K562 (cell line): ENCODE measurements at regions not wholly inside any gene's neighbourhood (a gene's known extent, or its start where the extent isn't known, plus 50 kb on each side); places are given as distances from the start of the nearest gene placed in this dataset.

Source experiments
- ATAC-seq: fragments of 200-7000 bp; cut with Tn5 transposase; 3 replicates; pipeline ENCODE4 v1.9.1; 2020; ENCODE audit warnings: moderate library complexity
- BruUV-seq: library from RNA; stranded (reverse); fragments of 400-500 nt; replicated peaks from 2 replicates; lab custom pipeline; 2021; lab: Mats Ljungman, UMichigan
- CTCF ChIA-PET: fragments of 300-600 bp; formaldehyde crosslinking; extraction: SDS; loops from one replicate; lab custom pipeline; 2021; ENCODE audit warnings: low intra/inter-chr PET ratio; lab: Yijun Ruan, JAX
- POLR2A ChIA-PET: fragments of 300-600, 350-650 bp; sonication (Branson Sonifier 250); formaldehyde crosslinking; extraction: SDS; loops from one replicate; lab custom pipeline; 2021; ENCODE audit warnings: antibody characterized with exemption, inconsistent platforms; lab: Yijun Ruan, JAX
- DNase-seq, 4 experiments: peaks; one replicate each; pipeline versions ENCODE4 v3.0.0 to v3.0.0-alpha.2; 2011 to 2018; ENCODE audit warnings: low spot score in 3 of 4, mixed read lengths in 3 of 4; ENCODE audit errors: extremely low read depth in 1 of 4
- FAIRE-seq: peaks from 2 replicates; lab custom pipeline; 2011; peaks lifted over from hg19 to GRCh38; lab: Jason Lieb, UNC
- H2AFZ ChIP-seq: 2 replicates; pipeline ENCODE4 v1.6.0; 2011; ENCODE audit warnings: low read depth, low read length, control low read depth, inconsistent platforms
- H3K27ac ChIP-seq: fragments of 200-600 bp; 3 replicates; pipeline ENCODE4 v1.8.0; 2011; ENCODE audit warnings: low read depth, mild to moderate bottlenecking, control low read depth, inconsistent platforms, low read length, moderate library complexity, mixed read lengths; ENCODE audit errors: extremely low read depth
- H3K27me3 ChIP-seq, 2 experiments: fragments of 300-600 bp in 1 of 2; 2 replicates in 1 of 2; 3 replicates in 1 of 2; pipeline versions ENCODE4 v1.6.0 to v1.8.0; 2011; ENCODE audit warnings: inconsistent platforms in 2 of 2, low read length in 2 of 2, mild to moderate bottlenecking in 1 of 2, mixed read lengths in 1 of 2, moderate library complexity in 1 of 2; ENCODE audit not compliant: control insufficient read depth in 2 of 2, insufficient read depth in 2 of 2
- H3K36me3 ChIP-seq: fragments of 300-600 bp; 3 replicates; pipeline ENCODE4 v1.8.0; 2011; ENCODE audit warnings: mild to moderate bottlenecking, low read length, inconsistent platforms; ENCODE audit not compliant: control insufficient read depth, insufficient read depth
- H3K4me1 ChIP-seq, 2 experiments: fragments of 200-600 bp in 1 of 2; replicated peaks in 1 of 2; 2 replicates in 1 of 2; 3 replicates in 1 of 2; pipeline versions ENCODE4 v1.5.1 to v1.8.0; 2011; ENCODE audit warnings: inconsistent platforms in 2 of 2, low read length in 2 of 2, mild to moderate bottlenecking in 1 of 2, mixed read lengths in 1 of 2, moderate library complexity in 1 of 2; ENCODE audit not compliant: control insufficient read depth in 2 of 2, insufficient read depth in 2 of 2
- H3K4me2 ChIP-seq: 2 replicates; pipeline ENCODE4 v1.6.1; 2011; ENCODE audit warnings: low read length, control low read depth, inconsistent platforms, mixed read lengths; ENCODE audit not compliant: insufficient read depth
- H3K4me3 ChIP-seq: fragments of 200-600 bp; sonication (generic), shearing (Covaris generic); 2 replicates; pipeline ENCODE4 v1.5.1; 2016; ENCODE audit warnings: control low read depth, inconsistent platforms
- H3K79me2 ChIP-seq: fragments of 200-600 bp; 3 replicates; pipeline ENCODE4 v1.8.0; 2011; ENCODE audit warnings: low read length, inconsistent platforms; ENCODE audit not compliant: control insufficient read depth, insufficient read depth
- H3K9ac ChIP-seq, 2 experiments: 2 replicates each; pipeline versions ENCODE4 v1.6.0 to v1.6.1; 2011; ENCODE audit warnings: low read depth in 2 of 2, low read length in 2 of 2, control low read depth in 1 of 2, inconsistent platforms in 1 of 2, mild to moderate bottlenecking in 1 of 2, mixed read lengths in 1 of 2; ENCODE audit not compliant: insufficient read depth in 1 of 2
- H3K9me1 ChIP-seq: one replicate; pipeline ENCODE4 v1.6.0; 2011; ENCODE audit warnings: inconsistent platforms, mild to moderate bottlenecking, low read length, moderate library complexity; ENCODE audit not compliant: control insufficient read depth, insufficient read depth
- H3K9me3 ChIP-seq: replicated peaks from 2 replicates; pipeline ENCODE4 v1.5.1; 2011; ENCODE audit warnings: low read depth, low read length, inconsistent platforms; ENCODE audit not compliant: control insufficient read depth, insufficient read depth
- H4K20me1 ChIP-seq: replicated peaks from 2 replicates; pipeline ENCODE4 v1.6.1; 2011; ENCODE audit warnings: low read length, inconsistent platforms, mixed read lengths; ENCODE audit not compliant: control insufficient read depth, insufficient read depth
- CAMTA2 ChIP-seq: fragments of 250-450 bp; sonication (Bioruptor Pico); conservative IDR thresholded peaks from 2 replicates; pipeline ENCODE4 v1.5.1; 2022
- CEBPG ChIP-seq, 3 experiments: fragments of 200-800 bp in 1 of 3; sonication (Bioruptor generic) in 1 of 3; sonication (generic) in 1 of 3; formaldehyde crosslinking in 1 of 3; IDR thresholded peaks in 2 of 3; conservative IDR thresholded peaks in 1 of 3; 2 replicates each; pipeline versions ENCODE4 v1.6.1 to v1.8.0; 2016 to 2022; ENCODE audit warnings: missing compliant biosample characterization in 2 of 3, missing genetic modification characterization in 2 of 3, mild to moderate bottlenecking in 1 of 3, missing genetic modification reagents in 1 of 3
- HSF4 ChIP-seq: fragments of 250-450 bp; sonication (Bioruptor Pico); IDR thresholded peaks from 2 replicates; pipeline ENCODE4 v2.1.2; 2022; ENCODE audit warnings: mild to moderate bottlenecking, moderate library complexity, borderline replicate concordance
- RNF2 ChIP-seq: sonication (generic); IDR thresholded peaks from 2 replicates; pipeline ENCODE4 v1.6.1; 2016
- ZNF133 ChIP-seq: fragments of 250-450 bp; sonication (Bioruptor Pico); IDR thresholded peaks from 2 replicates; pipeline ENCODE4 v1.4.0; 2020; ENCODE audit warnings: mild to moderate bottlenecking
- WGBS: fragments of 100-300 bp; shearing (Covaris generic); methylation state at CpG from one replicate; pipeline ENCODE4 v1.1.6; 2016; ENCODE audit warnings: low coverage, mixed read lengths; ENCODE audit not compliant: insufficient coverage; ENCODE audit errors: missing lambda C conversion rate; 5-methylcytosine and 5-hydroxymethylcytosine counted together
- in situ Hi-C: fragments of 300-500 bp; cut with MboI; formaldehyde crosslinking; loops from 4 replicates; pipeline ENCODE4 v1.15.0; 2018; ENCODE audit warnings: inconsistent platforms, mixed read lengths
- intact Hi-C: fragments of 100-400 bp; cut with micrococcal nuclease; formaldehyde crosslinking; loops from 2 replicates; pipeline ENCODE4 v1.14.2; 2022
- TF ChIP-seq, protein P1 (sequence below): fragments of 250-450 bp; sonication (Bioruptor Pico); IDR thresholded peaks from 2 replicates; pipeline ENCODE4 v1.4.0; 2020; ENCODE audit warnings: mild to moderate bottlenecking, moderate library complexity

DNA sequence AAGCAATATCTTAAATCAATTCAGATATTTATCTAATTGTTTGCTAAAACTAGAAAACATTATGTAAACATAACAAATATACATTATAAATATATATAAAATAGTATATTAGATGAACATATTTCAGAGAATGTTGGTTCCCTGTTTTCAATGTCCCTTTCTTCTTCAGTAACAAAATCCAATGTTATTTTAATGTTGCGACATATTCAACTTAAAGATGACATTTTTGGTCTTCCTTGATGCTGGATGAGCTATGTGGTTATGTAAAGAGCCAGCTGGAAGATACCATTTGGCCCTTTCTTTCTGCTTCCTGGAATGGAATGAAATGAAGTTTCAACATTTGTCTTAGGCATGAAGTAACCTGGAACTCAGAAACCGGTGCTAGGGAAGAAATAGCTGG lies 668.1 kb upstream of the CDH6 start:
- Histone ChIP-seq H3K9me1 (no peaks in the 10 kb centered on the region), H4K20me1 (no peaks in the 10 kb centered on the region), H3K9me3 (peaks cover 2% of the 10 kb centered on the region; the same call in 1 of the 2 replicates), H3K4me3 (no peak overlapping the region), H3K79me2 (no peaks in the 10 kb centered on the region), H3K27ac (no peak overlapping the region), H3K27me3 (no peaks in the 10 kb centered on the region), H3K9ac (no peak overlapping the region), H3K4me1 (no peaks in the 10 kb centered on the region), H3K36me3 (no peaks in the 10 kb centered on the region), H2AFZ (no peak overlapping the region), H3K4me2 (no peak overlapping the region)
- ATAC-seq (no peak), DNase-seq (no peak), FAIRE-seq (no peak)
- WGBS: 4% methylated on average over 2 of the region's 2 CpGs
- in situ Hi-C loops (no loop called here), intact Hi-C loops (no loop called here)
- TF ChIP-seq CEBPG (CRISPR knock-in tag; IDR thresholded peaks at IDR 0.05) (no peak), CEBPG (tag; conservative IDR thresholded peaks at IDR 0.05 in 1 of 2, IDR thresholded peaks at IDR 0.05 in 1 of 2) (peak in 1 of 2 experiments; percentile 60; a peak in 1 of 4 replicates), HSF4 (CRISPR knock-in tag) (no peak), CAMTA2 (no peak), ZNF133 (CRISPR knock-in tag) (no peak), RNF2 (no peak)
- TF ChIP-seq, protein P1, sequence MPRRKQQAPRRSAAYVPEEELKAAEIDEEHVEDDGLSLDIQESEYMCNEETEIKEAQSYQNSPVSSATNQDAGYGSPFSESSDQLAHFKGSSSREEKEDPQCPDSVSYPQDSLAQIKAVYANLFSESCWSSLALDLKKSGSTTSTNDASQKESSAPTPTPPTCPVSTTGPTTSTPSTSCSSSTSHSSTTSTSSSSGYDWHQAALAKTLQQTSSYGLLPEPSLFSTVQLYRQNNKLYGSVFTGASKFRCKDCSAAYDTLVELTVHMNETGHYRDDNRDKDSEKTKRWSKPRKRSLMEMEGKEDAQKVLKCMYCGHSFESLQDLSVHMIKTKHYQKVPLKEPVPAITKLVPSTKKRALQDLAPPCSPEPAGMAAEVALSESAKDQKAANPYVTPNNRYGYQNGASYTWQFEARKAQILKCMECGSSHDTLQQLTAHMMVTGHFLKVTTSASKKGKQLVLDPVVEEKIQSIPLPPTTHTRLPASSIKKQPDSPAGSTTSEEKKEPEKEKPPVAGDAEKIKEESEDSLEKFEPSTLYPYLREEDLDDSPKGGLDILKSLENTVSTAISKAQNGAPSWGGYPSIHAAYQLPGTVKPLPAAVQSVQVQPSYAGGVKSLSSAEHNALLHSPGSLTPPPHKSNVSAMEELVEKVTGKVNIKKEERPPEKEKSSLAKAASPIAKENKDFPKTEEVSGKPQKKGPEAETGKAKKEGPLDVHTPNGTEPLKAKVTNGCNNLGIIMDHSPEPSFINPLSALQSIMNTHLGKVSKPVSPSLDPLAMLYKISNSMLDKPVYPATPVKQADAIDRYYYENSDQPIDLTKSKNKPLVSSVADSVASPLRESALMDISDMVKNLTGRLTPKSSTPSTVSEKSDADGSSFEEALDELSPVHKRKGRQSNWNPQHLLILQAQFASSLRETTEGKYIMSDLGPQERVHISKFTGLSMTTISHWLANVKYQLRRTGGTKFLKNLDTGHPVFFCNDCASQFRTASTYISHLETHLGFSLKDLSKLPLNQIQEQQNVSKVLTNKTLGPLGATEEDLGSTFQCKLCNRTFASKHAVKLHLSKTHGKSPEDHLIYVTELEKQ (CRISPR knock-in tag): no peak
- BruUV-seq: no TSS peak
- CTCF ChIA-PET: no interaction called here
- POLR2A ChIA-PET: interaction anchor here (0.7 kb wide), 1 partner anchor 99 kb away, joined by 3 read pairs; no protein-coding TSS in a partner anchor
